ENCODE measurements at regions not wholly inside any gene's neighbourhood (a gene's known extent, or its start where the extent isn't known, plus 50 kb on each side); places are given as distances from the start of the nearest gene placed in this dataset.

GRCh38 chr20:39421571-39422105 is 459.5 kb downstream of the DHX35 start:
- Histone ChIP-seq H3K4me3 (ENCODE audit: low read depth, low read length) (no peak overlapping the region), H3K27ac (no peak overlapping the region), H3K4me1 (no peaks in the 10 kb centered on the region), H2AFZ (no peak overlapping the region), H3K79me2 (no peaks in the 10 kb centered on the region), H3K9me3 (ENCODE audit: control insufficient read depth, low read length) (no peaks in the 10 kb centered on the region), H3K9ac (no peak overlapping the region), H3K36me3 (ENCODE audit: control insufficient read depth, insufficient read depth, low read length) (no peaks in the 10 kb centered on the region), H3K27me3 (ENCODE audit: control insufficient read depth, insufficient read depth, low read length) (no peaks in the 10 kb centered on the region), H3K4me2 (ENCODE audit: low read length) (no peak overlapping the region)
- no peak for TF ChIP-seq CTCF (IDR thresholded peaks at IDR 0.05)

- no peak overlapping the region for H3K4me2 ChIP-seq (ENCODE audit: low read length)
- no peaks in the 10 kb centered on the region for H3K27me3 ChIP-seq (ENCODE audit: control insufficient read depth, insufficient read depth, low read length)
- H3K27ac ChIP-seq: no peak overlapping the region
- no peak overlapping the region for H3K4me3 ChIP-seq (ENCODE audit: low read depth, low read length)
- H3K79me2 ChIP-seq: no peaks in the 10 kb centered on the region
- TF ChIP-seq CTCF (IDR thresholded peaks at IDR 0.05): peak; percentile 15
- H3K9me3 ChIP-seq (ENCODE audit: control insufficient read depth, low read length): no peaks in the 10 kb centered on the region
- H2AFZ ChIP-seq: no peak overlapping the region
- no peak overlapping the region for H3K9ac ChIP-seq
- H3K36me3 ChIP-seq (ENCODE audit: control insufficient read depth, insufficient read depth, low read length): no peaks in the 10 kb centered on the region
- H3K4me1 ChIP-seq: no peaks in the 10 kb centered on the region
Observed at GRCh38 chr20:39412091-39412490, 449.9 kb downstream of the DHX35 start.

- H3K27me3 ChIP-seq (ENCODE audit: control insufficient read depth, insufficient read depth, low read length): no peaks in the 10 kb centered on the region
- H3K4me2 ChIP-seq (ENCODE audit: low read length): no peak overlapping the region
- no peak overlapping the region for H3K4me3 ChIP-seq (ENCODE audit: low read depth, low read length)
- no peaks in the 10 kb centered on the region for H3K36me3 ChIP-seq (ENCODE audit: control insufficient read depth, insufficient read depth, low read length)
- H3K9me3 ChIP-seq (ENCODE audit: control insufficient read depth, low read length): no peaks in the 10 kb centered on the region
- no peak for TF ChIP-seq CTCF (IDR thresholded peaks at IDR 0.05)
- no peaks in the 10 kb centered on the region for H3K4me1 ChIP-seq
- no peak overlapping the region for H2AFZ ChIP-seq
- H3K79me2 ChIP-seq: no peaks in the 10 kb centered on the region
- H3K9ac ChIP-seq: no peak overlapping the region
- H3K27ac ChIP-seq: no peak overlapping the region
Observed at GRCh38 chr20:39399463-39399862, 437.3 kb downstream of the DHX35 start.

- no peak overlapping the region for H3K4me3 ChIP-seq (ENCODE audit: low read depth, low read length)
Observed at GRCh38 chr20:39398656-39399055, 436.5 kb downstream of the DHX35 start.

More at GRCh38 chr20:39398656-39399055, 436.5 kb downstream of the DHX35 start:
- Histone ChIP-seq H3K27me3 (ENCODE audit: control insufficient read depth, insufficient read depth, low read length) (no peaks in the 10 kb centered on the region), H3K9me3 (ENCODE audit: control insufficient read depth, low read length) (no peaks in the 10 kb centered on the region), H3K79me2 (no peaks in the 10 kb centered on the region), H3K27ac (no peak overlapping the region), H2AFZ (no peak overlapping the region), H3K36me3 (ENCODE audit: control insufficient read depth, insufficient read depth, low read length) (no peaks in the 10 kb centered on the region), H3K4me1 (no peaks in the 10 kb centered on the region), H3K9ac (no peak overlapping the region), H3K4me2 (ENCODE audit: low read length) (no peak overlapping the region)
- TF ChIP-seq CTCF (IDR thresholded peaks at IDR 0.05): no peak

All from parathyroid adenoma (tissue), 2 donors.